ENCODE measurements at regions not wholly inside any gene's neighbourhood (a gene's known extent, or its start where the extent isn't known, plus 50 kb on each side); places are given as distances from the start of the nearest gene placed in this dataset.

DNA sequence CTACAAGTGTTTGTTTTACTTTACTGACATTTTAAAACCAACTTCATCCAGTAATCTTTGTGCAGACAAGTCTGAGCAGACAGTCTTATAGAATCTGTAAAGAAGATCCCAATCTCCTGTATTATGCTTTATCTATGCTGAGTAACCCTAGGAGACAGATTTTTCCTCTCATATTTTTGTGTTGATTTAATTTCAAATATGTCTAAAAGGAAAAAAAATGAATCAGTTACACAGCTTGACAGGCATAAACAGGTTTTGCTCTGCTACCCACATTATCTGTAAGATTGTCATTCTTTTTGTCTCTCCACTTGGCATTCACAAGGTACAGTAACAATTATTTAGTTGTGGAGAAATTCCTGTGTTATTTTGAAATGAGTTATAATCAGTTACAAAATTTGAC lies 415.0 kb downstream of the NYAP2 start:
- TF ChIP-seq, protein P1, sequence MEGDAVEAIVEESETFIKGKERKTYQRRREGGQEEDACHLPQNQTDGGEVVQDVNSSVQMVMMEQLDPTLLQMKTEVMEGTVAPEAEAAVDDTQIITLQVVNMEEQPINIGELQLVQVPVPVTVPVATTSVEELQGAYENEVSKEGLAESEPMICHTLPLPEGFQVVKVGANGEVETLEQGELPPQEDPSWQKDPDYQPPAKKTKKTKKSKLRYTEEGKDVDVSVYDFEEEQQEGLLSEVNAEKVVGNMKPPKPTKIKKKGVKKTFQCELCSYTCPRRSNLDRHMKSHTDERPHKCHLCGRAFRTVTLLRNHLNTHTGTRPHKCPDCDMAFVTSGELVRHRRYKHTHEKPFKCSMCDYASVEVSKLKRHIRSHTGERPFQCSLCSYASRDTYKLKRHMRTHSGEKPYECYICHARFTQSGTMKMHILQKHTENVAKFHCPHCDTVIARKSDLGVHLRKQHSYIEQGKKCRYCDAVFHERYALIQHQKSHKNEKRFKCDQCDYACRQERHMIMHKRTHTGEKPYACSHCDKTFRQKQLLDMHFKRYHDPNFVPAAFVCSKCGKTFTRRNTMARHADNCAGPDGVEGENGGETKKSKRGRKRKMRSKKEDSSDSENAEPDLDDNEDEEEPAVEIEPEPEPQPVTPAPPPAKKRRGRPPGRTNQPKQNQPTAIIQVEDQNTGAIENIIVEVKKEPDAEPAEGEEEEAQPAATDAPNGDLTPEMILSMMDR (conservative IDR thresholded peaks at IDR 0.05 in 1 of 2, IDR thresholded peaks at IDR 0.05 in 1 of 2; ENCODE audit: low read depth in 1 of 2, low read length in 2 of 2): no peak
- TF ChIP-seq EZH2 (IDR thresholded peaks at IDR 0.05; ENCODE audit: low read length, missing control alignments): no peak
